GM19240 (cell line): ENCODE measurements at regions not wholly inside any gene's neighbourhood (a gene's known extent, or its start where the extent isn't known, plus 50 kb on each side); places are given as distances from the start of the nearest gene placed in this dataset.

Experiments used
- DNase-seq: peaks from one replicate; pipeline ENCODE4 v3.0.0; 2011; ENCODE audit warnings: low spot score; ENCODE audit not compliant: insufficient read length

DNA sequence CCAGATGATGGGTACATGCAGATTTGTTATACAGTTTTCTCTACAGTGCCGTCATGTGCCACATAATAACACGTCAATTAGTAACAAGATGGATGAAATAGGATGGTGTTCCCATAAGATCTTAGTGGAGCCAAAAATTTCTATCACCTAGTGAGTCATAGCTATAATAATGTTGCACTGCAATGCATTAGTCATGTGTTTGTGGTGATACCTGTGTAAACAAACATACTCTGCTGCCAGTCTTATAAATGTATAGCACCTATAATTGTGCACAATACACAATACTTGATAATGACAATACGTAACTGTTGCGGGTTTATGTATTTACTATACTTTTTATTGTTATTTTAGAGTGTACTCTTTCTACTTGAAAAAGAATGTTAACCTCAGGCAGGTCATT is 865.4 kb downstream of the MAT2B start:
- no peak for DNase-seq

DNA sequence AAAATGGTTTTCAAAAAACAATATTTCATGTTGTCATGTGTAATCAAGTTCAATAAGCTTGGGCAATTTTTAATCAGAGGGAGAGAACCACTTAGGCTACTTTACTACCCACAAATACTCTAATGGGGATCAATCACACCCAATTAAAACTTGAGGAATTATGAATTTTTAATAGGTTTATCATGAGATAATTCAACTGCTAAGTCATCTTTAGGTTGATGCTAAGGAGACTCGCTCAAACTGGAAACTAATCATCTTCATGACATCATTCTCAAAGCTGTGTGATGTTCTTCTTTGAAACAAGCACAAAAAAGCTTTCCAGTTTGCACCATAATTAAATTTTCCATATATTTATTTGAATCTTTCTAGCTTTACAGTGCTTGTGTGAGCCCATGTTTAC is 867.5 kb downstream of the MAT2B start:
- DNase-seq, result no peak

DNA sequence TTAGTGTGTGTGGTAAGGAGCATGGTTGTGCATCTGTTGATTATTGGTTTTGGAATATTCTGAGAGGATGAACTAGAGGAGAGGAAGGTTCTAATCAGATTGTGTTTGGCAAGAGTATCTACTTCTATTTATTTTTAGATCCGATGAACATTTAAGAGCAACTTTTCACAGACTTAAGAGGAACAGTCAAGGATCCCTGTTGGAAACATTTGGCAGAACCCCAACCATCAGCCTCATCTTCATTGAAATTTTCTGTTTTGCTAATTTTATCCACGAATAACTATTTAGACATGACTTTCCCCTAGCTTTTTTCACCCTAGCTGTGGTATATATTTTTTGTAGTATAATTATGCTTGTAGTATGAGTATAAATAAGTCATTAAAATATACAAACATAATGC is 868.5 kb downstream of the MAT2B start:
- DNase-seq, result no peak

DNA sequence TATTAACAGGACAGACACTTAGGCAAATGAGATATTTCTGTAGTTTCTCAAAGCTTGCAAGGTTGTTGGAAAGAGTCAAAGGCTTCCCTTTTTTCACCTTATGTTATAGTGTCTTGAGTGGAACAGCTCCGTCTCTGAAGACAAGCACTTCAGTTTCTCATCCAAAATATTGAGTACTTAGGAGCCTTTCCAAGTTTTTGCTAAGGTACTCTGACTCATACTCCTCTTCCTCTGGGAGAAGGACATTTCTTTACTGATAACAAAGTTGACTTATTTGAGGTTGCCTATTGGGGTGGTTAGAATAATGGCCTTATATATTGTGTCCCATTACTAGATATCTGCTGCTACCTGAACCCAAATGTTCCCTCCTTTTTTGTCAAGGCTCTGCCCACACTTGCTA is 869.6 kb downstream of the MAT2B start:
- no peak for DNase-seq

DNA sequence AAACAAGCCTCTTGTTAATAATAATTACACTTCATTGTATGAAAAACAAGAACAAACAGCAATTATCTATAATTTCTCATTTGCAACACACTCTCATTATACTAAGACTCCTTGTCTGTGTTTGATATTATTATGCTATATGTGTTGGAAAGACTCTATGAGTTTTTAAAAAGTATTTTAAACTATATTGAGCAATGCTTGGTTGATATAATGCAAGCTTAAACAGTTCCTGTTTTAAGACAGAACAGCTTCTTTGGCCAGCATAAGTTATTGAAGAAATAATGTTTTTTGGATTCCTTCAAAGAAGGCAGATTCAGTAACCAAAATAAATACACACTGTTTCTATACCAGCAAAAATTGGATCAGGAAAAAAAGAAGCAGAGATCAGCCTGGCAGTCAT is 871.4 kb downstream of the MAT2B start:
- no peak for DNase-seq

DNA sequence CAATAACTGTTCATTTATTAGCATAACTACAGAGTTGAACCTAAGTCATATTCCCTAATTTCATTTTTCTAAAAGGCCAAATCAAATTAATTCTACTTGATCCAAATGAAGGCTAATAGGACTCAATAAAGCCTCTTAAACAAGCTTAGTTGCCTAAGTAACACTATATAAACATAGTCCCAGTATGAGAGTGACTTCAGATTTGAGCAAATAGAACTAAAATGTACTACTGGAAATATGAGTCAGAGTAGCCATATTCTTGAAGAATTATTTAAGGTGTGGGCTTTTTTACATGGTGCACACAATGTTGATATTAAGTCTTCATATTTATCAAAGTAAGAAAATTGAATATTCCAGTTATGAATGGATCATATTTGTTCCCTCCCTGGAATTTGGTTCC is 872.3 kb downstream of the MAT2B start:
- no peak for DNase-seq

DNA sequence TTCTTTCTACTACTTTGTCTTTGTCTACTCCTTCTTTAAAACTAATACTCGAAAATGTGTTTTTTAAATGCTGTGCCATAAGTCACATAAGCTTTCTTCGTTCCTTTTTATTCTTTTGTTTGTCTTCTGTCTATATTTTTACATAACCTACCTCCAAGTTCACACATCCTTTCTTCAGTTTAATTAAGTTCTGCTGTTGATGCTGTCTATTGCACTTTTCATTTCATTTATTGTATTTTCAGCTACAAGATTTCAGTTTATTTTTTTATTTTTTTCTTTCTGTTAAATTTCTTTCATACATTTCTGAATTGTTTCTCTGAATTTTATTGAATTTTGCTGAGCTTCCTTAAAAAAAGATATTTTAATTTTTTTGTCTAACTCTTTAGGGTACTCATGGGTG is 878.2 kb downstream of the MAT2B start:
- no peak for DNase-seq

DNA sequence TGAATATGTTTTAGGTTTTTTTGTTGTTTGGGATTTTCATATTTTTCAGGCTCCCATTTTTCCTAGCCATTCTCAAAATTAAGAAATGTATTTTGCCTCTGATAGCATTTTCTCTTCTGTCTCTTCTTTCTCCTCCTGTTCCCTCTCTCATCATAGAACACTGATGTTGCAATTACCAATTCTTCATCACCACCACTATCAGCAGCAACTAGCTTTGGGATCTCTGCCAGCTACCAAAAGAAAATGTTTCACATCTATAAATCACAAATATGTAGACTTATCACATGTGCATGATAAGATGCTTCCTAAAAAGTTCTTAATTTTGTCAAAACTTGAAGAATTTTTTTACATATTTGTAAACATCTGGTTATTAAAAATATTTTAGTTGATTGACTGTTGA is 887.1 kb downstream of the MAT2B start:
- no peak for DNase-seq

DNA sequence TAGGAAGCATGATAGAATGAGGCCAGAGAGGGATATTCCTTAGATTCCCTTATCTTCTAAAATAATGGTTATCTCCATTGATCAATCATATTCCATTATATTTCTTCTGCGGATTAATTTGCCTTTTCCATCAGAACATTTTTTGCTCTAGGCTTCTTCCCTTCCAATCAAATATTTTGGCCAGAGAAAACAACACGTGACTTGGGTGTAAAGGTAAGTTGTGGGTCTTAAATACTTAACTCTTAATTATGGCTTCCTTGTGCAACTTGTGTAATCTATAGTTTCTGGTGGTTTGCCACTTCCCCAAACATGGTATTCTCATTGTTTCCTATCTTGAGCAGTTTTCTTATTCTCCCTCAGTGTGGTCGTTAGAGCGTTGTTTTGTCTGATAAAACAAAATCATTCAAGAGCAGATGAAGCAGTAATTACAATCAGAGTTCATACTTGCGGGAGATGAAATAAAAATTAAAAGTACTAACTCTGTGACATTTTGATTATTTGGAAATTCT is 889.3 kb downstream of the MAT2B start:
- DNase-seq, result no peak

DNA sequence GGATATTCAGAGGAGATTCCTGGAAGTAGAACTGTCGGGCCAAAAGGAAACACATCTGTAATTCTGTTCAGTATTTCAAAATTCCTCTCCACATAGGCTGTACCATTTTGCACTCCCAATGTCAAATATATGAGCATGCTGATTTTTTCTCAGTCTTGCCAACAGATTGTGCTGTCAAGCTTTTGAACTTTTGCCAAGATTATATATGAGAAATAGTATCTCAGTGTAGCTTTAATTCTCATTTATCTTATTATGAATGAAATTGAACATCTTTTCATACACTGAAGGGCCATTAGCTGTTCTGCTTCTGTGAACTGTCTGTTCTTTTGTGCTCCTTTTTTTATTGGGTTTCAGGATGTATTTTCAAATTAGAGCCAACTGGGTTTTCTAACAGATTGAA is 907.1 kb downstream of the MAT2B start:
- no peak for DNase-seq

DNA sequence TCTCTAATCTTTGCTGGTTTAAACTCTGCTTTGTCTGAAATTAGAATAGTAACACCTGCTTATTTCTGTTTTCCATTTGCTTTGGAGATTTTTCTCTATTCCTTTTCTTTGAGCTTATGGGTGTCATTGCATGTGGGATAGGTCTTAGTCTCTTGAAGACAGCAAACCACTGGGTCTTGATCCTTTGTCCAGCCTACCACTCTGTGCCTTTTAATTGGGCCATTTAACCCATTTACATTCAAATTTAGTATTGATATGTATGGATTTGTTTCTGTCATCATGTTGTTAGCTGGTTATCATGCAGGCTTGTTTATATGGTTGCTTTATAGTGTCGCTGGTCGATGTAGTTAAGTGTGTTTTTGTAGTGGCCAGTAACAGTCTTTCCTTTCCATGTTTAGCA is 914.7 kb downstream of the MAT2B start:
- no peak for DNase-seq

DNA sequence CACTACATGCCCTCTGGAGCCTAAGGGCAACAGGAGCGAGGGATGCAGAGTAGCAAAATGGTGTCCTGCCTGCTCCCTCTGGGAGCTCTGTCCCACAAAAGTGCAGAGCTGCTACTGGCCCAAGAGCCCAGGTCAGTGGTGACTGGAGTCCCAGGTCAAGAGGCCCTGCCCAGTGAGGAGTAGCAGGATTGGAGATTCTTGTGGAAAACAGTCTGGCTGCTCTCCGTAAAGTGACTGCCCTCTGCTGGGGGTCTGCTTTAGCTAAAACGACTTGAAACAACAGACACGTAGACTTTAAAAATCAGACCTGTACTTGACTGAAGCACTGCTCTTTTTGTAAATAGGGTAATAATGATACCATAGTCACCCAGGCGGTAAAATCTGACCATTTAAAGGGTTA is 917.0 kb downstream of the MAT2B start:
- no peak for DNase-seq

DNA sequence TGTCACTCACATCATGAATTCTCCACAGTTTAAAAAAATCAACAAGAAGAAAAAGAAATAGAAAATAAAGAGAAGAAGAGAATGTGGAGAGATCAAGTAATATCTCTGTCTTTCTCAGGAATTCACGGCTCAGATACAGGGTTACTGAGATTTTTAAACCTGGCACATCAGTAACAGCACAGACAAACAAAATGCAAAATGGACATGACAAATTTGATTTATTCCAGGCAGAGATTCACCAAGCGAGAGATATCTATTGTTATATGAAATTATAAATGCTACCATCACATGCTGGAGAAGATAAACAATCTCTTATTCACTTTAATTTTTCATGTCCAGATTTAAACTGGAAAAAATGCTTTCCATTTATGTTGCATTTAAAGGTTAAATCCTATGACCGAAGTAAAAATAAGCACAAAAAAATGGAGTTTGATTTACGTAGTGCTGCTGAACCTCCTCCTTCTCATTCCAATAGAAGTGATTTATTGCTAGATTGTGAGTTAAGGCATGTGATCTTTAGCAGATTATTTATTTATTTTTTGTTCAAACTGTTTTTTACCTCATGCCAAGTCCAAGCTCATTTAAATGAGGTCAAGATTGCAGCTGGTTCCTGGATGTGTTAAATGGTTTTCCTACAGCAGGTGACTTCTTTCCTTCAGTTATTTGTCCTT is 926.4 kb downstream of the MAT2B start:
- no peak for DNase-seq

DNA sequence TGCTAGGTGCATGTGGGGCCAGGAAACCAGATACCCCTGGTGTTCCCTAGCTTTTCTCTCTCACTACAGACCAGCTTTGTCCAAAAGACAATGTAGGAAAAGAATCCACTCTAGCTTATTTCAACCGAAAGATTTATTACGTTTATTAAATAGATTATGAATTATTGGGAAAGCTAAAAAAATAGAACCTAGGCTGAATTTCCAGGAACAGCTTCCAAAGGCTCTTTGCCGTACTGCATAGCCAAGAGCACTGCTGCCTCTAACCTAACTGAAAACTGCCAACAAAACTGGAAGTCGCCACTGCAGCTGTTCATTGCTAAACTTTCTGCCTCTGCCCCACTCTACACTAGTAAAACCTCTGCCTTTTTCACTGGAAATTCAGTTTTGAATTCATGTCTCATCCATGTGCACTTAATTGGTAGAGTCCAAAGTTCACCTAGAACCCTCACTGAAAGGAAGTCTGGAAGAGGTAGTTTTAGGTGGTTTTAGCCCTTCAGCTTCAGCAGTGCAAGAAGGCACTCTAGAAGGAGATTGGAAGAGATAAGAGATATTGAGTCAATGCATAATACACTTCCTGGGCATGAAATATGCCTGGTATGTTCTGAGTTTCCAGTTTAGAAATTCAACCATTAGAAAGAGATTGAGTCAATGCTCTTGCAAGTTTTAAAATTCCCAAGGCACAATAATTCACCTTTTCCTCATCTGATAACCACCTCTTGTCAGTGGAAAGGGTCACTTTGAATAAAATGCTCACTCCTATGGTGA is 927.9 kb downstream of the MAT2B start:
- no peak for DNase-seq

DNA sequence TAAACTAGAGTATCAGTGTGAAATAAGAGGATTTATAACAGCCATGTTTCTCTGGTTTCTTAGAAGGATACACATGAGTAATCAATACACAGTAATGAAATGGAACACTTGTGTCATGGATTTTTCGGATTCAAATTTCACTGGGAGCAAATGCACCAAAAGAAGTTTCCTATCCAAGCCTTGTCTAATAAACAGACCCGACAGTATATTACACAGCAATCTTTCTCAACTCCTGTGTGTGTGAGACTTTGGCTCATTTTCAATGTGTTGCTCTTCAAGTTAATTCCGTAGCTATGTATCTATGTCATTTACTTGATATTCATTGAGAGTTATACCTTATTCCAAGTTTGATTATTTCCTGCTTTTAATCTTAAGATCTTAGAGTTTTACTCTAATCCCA is 930.2 kb downstream of the MAT2B start:
- DNase-seq, result no peak

DNA sequence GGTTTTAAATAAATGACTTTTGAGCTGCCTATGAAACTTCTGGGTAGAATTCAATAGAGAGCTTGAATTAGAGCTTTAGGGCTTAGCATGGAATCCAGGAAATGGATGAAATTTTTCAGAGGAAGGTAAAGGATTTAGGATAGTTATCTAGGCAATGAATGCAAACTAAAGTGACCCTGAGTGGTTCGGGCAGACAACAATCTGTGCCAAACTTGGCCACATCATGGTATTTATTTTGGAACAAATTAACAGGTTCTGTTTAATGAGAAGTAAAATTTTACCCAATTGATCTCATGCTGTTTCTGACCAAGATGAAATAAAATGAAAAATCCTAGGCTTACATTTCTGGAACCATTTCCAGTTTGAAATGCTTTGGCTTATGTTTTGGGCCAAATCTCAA is 934.4 kb downstream of the MAT2B start:
- DNase-seq, result no peak

DNA sequence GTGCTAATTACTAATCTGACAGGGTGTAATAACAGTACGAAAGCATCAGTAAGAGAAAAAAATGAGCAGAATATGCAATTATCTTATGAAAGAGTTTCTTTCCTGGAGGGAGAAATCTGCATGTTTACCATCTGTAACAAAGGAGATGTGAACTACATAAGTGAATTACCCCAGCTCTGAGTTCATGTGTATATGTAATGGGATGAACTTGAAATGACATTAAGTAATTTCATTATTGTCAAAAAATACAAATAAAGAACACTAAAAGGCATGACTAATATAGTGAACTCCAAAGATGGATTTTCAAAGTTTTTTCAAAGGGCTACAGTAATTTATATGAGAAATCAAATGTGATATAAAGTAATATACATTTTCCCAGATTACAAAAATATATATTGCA is 944.0 kb downstream of the MAT2B start:
- DNase-seq, result no peak

DNA sequence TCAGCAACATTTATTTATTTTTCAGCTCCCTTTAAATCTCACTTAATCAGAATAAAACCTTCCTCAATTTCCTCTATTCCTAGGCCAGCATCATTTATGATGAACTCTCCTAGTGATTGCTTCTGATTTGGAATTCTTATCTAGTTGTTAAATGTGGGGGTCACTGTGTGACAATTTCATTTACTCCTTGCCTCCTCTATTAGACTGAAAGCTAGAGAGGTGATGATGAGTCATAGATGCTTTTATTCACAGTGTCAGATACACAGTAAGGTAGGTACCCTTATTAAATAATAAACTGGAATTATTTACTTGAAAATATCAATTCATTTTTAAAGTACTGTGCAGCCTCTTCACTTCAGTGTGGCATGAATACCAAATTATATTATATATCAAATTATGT is 960.6 kb downstream of the MAT2B start:
- no peak for DNase-seq

DNA sequence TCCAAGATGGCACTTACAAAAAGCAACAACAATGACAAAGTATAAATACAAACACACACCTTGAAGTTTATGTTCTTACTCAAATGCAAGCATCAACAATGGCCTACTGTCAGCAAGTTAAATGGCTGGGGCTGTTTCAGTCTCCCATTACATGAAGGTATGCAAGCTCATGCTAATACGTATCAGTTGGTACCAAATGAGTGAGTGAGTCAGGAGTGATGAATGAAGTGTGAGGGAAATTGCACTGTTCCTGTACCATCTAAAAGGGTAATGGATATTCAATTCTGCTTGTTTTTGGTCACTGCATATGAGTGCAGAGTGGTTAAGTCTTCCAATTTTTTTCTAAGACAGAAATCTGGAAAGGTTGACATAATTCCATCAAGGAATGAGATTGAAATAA is 964.9 kb downstream of the MAT2B start:
- no peak for DNase-seq

DNA sequence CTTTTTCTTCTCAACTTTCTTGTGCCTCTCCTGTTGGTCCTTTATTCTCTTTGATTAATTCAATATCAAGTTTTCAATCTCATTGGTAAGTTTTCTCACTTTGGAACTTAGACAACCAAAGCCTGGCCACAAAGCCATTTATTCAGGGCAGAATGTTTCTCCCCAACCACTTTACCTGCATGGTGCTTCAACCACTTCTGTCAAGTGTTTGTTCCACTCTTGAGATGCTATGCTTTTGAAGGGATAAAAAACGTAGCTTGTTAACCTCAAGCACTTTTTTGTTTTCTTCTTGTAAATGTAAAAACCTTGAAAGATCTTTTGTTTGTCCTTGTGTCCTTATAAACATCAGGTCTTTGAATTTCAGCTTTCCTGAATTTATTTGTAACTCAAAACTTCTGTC is 966.7 kb downstream of the MAT2B start:
- no peak for DNase-seq

DNA sequence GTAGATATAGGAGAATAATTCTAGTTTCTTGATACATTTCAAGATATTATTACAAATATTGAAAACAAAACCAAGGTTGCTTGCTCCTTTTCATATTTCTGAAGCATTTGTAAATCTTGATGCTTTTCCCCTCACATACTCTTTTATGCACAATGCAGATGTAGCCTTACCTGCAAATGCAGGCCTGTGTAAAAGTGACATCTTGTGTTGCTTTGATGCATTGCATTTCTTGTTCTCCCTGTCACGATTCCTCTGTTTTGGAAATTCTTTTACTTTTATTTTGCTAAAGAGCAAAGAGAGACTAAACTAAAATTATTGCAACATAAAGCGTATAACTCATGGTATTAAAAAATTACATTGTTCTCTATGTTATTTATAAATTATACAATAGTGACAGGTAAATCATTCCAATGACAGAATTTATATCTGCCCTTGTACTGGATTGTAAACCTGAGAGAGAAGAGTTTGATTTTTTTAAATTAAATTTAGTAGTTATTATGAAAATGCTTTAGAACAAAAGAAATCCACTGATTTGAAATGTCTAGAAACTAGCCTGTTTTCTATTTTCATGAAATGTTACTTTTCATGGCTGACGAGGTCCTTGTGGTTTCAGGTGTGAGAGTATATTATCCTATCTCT is 970.0 kb downstream of the MAT2B start:
- no peak for DNase-seq

DNA sequence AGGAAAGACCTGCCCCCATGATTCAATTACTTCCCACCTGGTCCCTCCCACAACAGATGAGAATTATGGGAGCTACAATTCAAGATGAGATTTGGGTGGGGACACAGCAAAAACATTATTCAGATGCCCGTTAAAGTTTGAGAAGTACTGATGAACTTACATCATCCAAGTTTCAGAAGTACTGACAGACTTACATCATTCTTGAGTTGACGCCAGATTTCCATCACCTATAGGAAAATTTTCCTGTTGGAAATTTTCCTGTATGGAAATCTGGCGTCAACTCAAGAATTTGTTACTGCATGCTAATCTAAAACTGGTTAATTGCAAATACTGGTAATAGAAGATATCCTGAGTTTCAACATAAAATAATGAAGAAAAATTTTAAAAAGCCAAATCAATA is 975.9 kb downstream of the MAT2B start:
- no peak for DNase-seq

DNA sequence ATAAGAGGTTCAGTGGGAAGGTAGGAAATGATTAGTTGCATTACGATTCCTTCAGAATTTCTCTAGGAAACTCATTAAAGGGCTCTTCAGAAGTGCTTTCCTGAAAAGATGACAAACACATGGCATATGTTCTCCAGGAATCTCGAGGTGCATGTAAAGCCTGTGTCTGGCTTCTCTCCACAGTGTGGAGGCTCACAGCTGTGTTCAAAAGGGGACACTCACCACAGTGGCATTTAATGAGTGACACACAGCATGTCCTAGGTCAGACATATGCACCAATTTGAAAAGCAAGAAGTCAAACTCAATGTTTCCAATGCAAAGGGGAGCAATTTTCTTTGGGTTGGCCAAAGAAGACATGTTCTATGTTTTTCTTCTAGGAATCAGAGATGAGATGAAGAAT is 976.9 kb downstream of the MAT2B start:
- DNase-seq, result no peak
